ENCODE measurements at regions not wholly inside any gene's neighbourhood (a gene's known extent, or its start where the extent isn't known, plus 50 kb on each side); places are given as distances from the start of the nearest gene placed in this dataset.

GRCh38 chr3:74564560-74564959 is 49.9 kb downstream of the CNTN3 start:
- Histone ChIP-seq H4K20me1 (ENCODE audit: control insufficient read depth, extremely low read depth, insufficient read depth, low read length) (no peaks in the 10 kb centered on the region), H3K9me1 (ENCODE audit: control insufficient read depth, extremely low read depth, insufficient read depth, low read length) (no peaks in the 10 kb centered on the region), H3K27ac (ENCODE audit: control insufficient read depth, insufficient read depth, low read length) (no peak overlapping the region), H3K9ac (ENCODE audit: control insufficient read depth, extremely low read depth, insufficient read depth, low read length) (no peak overlapping the region), H3K4me1 (ENCODE audit: control insufficient read depth, extremely low read depth, insufficient read depth, low read length) (no peaks in the 10 kb centered on the region), H3K36me3 (ENCODE audit: control insufficient read depth in 2 of 2, extremely low read depth in 1 of 2, insufficient read depth in 2 of 2, low read length in 2 of 2) (no peaks in the 10 kb centered on the region), H3K4me3 (ENCODE audit: control insufficient read depth in 2 of 3, extremely low read depth in 1 of 3, insufficient read depth in 2 of 3, low read depth in 1 of 3, low read length in 3 of 3) (no peak overlapping the region), H3K9me3 (ENCODE audit: control insufficient read depth, low read depth, low read length) (no peaks in the 10 kb centered on the region), H3K4me2 (ENCODE audit: control insufficient read depth, extremely low read depth, insufficient read depth, low read depth, low read length) (no peak overlapping the region), H2AFZ (ENCODE audit: control insufficient read depth, low read length) (no peak overlapping the region), H3K79me2 (ENCODE audit: control insufficient read depth, insufficient read depth, low read length) (no peaks in the 10 kb centered on the region), H3K27me3 (ENCODE audit: control insufficient read depth, extremely low read depth, insufficient read depth, low read length) (no peaks in the 10 kb centered on the region)
- TF ChIP-seq EZH2 (IDR thresholded peaks at IDR 0.05; ENCODE audit: low read length) (no peak), CTCF (optimal IDR thresholded peaks at IDR 0.05 in 1 of 3, IDR thresholded peaks at IDR 0.05 in 1 of 3, conservative IDR thresholded peaks at IDR 0.05 in 1 of 3; ENCODE audit: extremely low read depth in 1 of 3, insufficient read depth in 2 of 3, low read length in 3 of 3) (no peak)
- FAIRE-seq (no peak), DNase-seq (ENCODE audit: low read depth, low spot score) (no peak)
- dilution Hi-C loops (cut with MboI; ENCODE audit: extremely low pct_ligation_motif_present, low sequenced_read_pairs), result no loop called here

GRCh38 chr3:74562558-74563269 is 51.7 kb downstream of the CNTN3 start:
- no peak overlapping the region for H3K27ac ChIP-seq (ENCODE audit: control insufficient read depth, insufficient read depth, low read length)
- H3K9ac ChIP-seq (ENCODE audit: control insufficient read depth, extremely low read depth, insufficient read depth, low read length), result no peak overlapping the region
- FAIRE-seq (no peak), DNase-seq (ENCODE audit: low read depth, low spot score) (no peak)
- no peaks in the 10 kb centered on the region for H3K9me3 ChIP-seq (ENCODE audit: control insufficient read depth, low read depth, low read length)
- H3K9me1 ChIP-seq (ENCODE audit: control insufficient read depth, extremely low read depth, insufficient read depth, low read length), result no peaks in the 10 kb centered on the region
- no peak for TF ChIP-seq CTCF (optimal IDR thresholded peaks at IDR 0.05 in 1 of 3, IDR thresholded peaks at IDR 0.05 in 1 of 3, conservative IDR thresholded peaks at IDR 0.05 in 1 of 3; ENCODE audit: extremely low read depth in 1 of 3, insufficient read depth in 2 of 3, low read length in 3 of 3)
- TF ChIP-seq EZH2 (IDR thresholded peaks at IDR 0.05; ENCODE audit: low read length), result no peak
- H4K20me1 ChIP-seq (ENCODE audit: control insufficient read depth, extremely low read depth, insufficient read depth, low read length), result no peaks in the 10 kb centered on the region
- no peaks in the 10 kb centered on the region for H3K79me2 ChIP-seq (ENCODE audit: control insufficient read depth, insufficient read depth, low read length)
- dilution Hi-C loops (cut with MboI; ENCODE audit: extremely low pct_ligation_motif_present, low sequenced_read_pairs), result no loop called here
- no peaks in the 10 kb centered on the region for H3K36me3 ChIP-seq (ENCODE audit: control insufficient read depth in 2 of 2, extremely low read depth in 1 of 2, insufficient read depth in 2 of 2, low read length in 2 of 2)
- no peak overlapping the region for H3K4me3 ChIP-seq (ENCODE audit: control insufficient read depth in 2 of 3, extremely low read depth in 1 of 3, insufficient read depth in 2 of 3, low read depth in 1 of 3, low read length in 3 of 3)
- no peak overlapping the region for H3K4me2 ChIP-seq (ENCODE audit: control insufficient read depth, extremely low read depth, insufficient read depth, low read depth, low read length)
- no peaks in the 10 kb centered on the region for H3K27me3 ChIP-seq (ENCODE audit: control insufficient read depth, extremely low read depth, insufficient read depth, low read length)
- H2AFZ ChIP-seq (ENCODE audit: control insufficient read depth, low read length), result no peak overlapping the region
- no peaks in the 10 kb centered on the region for H3K4me1 ChIP-seq (ENCODE audit: control insufficient read depth, extremely low read depth, insufficient read depth, low read length)
